GM12878 (cell line): ENCODE measurements at regions not wholly inside any gene's neighbourhood (a gene's known extent, or its start where the extent isn't known, plus 50 kb on each side); places are given as distances from the start of the nearest gene placed in this dataset.

Source experiments
- ATAC-seq: fragments of 200-7000 bp; cut with Tn5 transposase; 3 replicates; pipeline ENCODE4 v1.9.1; 2020; ENCODE audit warnings: mild to moderate bottlenecking, moderate library complexity
- BruUV-seq: library from RNA; stranded (reverse); fragments of 400-500 nt; replicated peaks from 2 replicates; lab custom pipeline; 2021; lab: Mats Ljungman, UMichigan
- CTCF ChIA-PET: fragments of 300-600 bp; sonication (Branson Sonifier 250); formaldehyde crosslinking; extraction: SDS; loops from one replicate; lab custom pipeline; 2021; ENCODE audit warnings: inconsistent platforms; lab: Yijun Ruan, JAX
- POLR2A ChIA-PET: fragments of 350-600 bp; formaldehyde crosslinking; extraction: SDS; loops from one replicate; lab custom pipeline; 2021; ENCODE audit warnings: inconsistent platforms; lab: Charles Lee
- RAD21 ChIA-PET: fragments of 300-600 bp; sonication (Branson Sonifier 250); formaldehyde crosslinking; loops from one replicate; lab custom pipeline; 2023; ENCODE audit warnings: antibody characterized with exemption; ENCODE audit not compliant: unreplicated experiment; lab: Charles Lee
- SMC1A ChIA-PET: fragments of 300-600 bp; sonication (Branson Sonifier 250); formaldehyde crosslinking; loops from one replicate; lab custom pipeline; 2023; ENCODE audit not compliant: unreplicated experiment, uncharacterized antibody; lab: Charles Lee
- DNase-seq: peaks from one replicate; pipeline ENCODE4 v3.0.0-alpha.2; 2011; ENCODE audit warnings: low read depth, low spot score
- FAIRE-seq: peaks from 3 replicates; lab custom pipeline; 2011; peaks lifted over from hg19 to GRCh38; lab: Jason Lieb, UNC
- H2AFZ ChIP-seq: 2 replicates; pipeline ENCODE4 v1.6.0; 2011; ENCODE audit warnings: low read depth, low read length, control low read depth; ENCODE audit not compliant: control insufficient read depth
- H3K27ac ChIP-seq: 2 replicates; pipeline ENCODE4 v1.5.1; 2011; ENCODE audit warnings: control low read depth; ENCODE audit not compliant: control insufficient read depth, insufficient read depth
- H3K27me3 ChIP-seq, 2 experiments: replicated peaks in 1 of 2; 2 replicates each; pipeline versions ENCODE4 v1.6.0 to v1.6.1; 2011; ENCODE audit warnings: low read length in 1 of 2; ENCODE audit not compliant: control insufficient read depth in 2 of 2, insufficient read depth in 2 of 2
- H3K36me3 ChIP-seq, 2 experiments: 2 replicates each; pipeline ENCODE4 v1.5.1; 2011; ENCODE audit warnings: low read length in 1 of 2; ENCODE audit not compliant: control insufficient read depth in 2 of 2, insufficient read depth in 2 of 2
- H3K4me1 ChIP-seq: 2 replicates; pipeline ENCODE4 v1.6.1; 2011; ENCODE audit warnings: mild to moderate bottlenecking, low read length, moderate library complexity, mixed read lengths; ENCODE audit not compliant: control insufficient read depth, insufficient read depth
- H3K4me2 ChIP-seq: 2 replicates; pipeline ENCODE4 v1.6.0; 2011; ENCODE audit warnings: control low read depth; ENCODE audit not compliant: control insufficient read depth, insufficient read depth
- H3K4me3 ChIP-seq: fragments of 200-600 bp; sonication (generic); 2 replicates; pipeline ENCODE4 v1.5.1; 2016
- H3K79me2 ChIP-seq: 2 replicates; pipeline ENCODE4 v1.6.0; 2011; ENCODE audit warnings: low read length; ENCODE audit not compliant: control insufficient read depth, insufficient read depth
- H3K9ac ChIP-seq: 2 replicates; pipeline ENCODE4 v1.8.0; 2011; ENCODE audit warnings: low read length, control low read depth, mixed read lengths; ENCODE audit not compliant: control insufficient read depth, insufficient read depth
- H3K9me3 ChIP-seq: replicated peaks from 3 replicates; pipeline ENCODE4 v1.5.1; 2011; ENCODE audit warnings: mild to moderate bottlenecking, low read length; ENCODE audit not compliant: control insufficient read depth, insufficient read depth
- H4K20me1 ChIP-seq: 2 replicates; pipeline ENCODE4 v1.6.0; 2011; ENCODE audit not compliant: control insufficient read depth, insufficient read depth
- ATF7 ChIP-seq: fragments of 450-650 bp; IDR thresholded peaks from 2 replicates; pipeline ENCODE4 v1.6.1; 2016; ENCODE audit warnings: low read depth, mild to moderate bottlenecking
- BCL11A ChIP-seq: IDR thresholded peaks from 2 replicates; pipeline ENCODE4 v1.6.1; 2011; ENCODE audit warnings: low read depth, low read length
- BCL3 ChIP-seq: IDR thresholded peaks from 2 replicates; pipeline ENCODE4 v1.6.1; 2011; ENCODE audit warnings: borderline replicate concordance, low read depth, mild to moderate bottlenecking, moderate library complexity, low read length; ENCODE audit not compliant: insufficient read depth, poor library complexity, severe bottlenecking
- CBX5 ChIP-seq: sonication (generic); IDR thresholded peaks from 2 replicates; pipeline ENCODE4 v1.6.1; 2016; ENCODE audit warnings: low read depth, moderate library complexity, mild to moderate bottlenecking, inconsistent platforms
- CHD1 ChIP-seq: IDR thresholded peaks from 2 replicates; pipeline ENCODE4 v1.6.1; 2012; ENCODE audit warnings: low read depth, low read length, improper control_type of control experiment
- ESRRA ChIP-seq: IDR thresholded peaks from 2 replicates; pipeline ENCODE4 v1.6.1; 2012; ENCODE audit warnings: mild to moderate bottlenecking, low read length, improper control_type of control experiment
- EZH2 ChIP-seq: IDR thresholded peaks from 2 replicates; pipeline ENCODE4 v1.6.1; 2012; ENCODE audit warnings: low read depth, mild to moderate bottlenecking, control low read depth, inconsistent platforms, low read length, borderline replicate concordance; ENCODE audit not compliant: control insufficient read depth
- FOXK2 ChIP-seq: fragments of 450-650 bp; IDR thresholded peaks from 2 replicates; pipeline ENCODE4 v1.6.1; 2017; ENCODE audit warnings: mild to moderate bottlenecking, moderate library complexity
- JUNB ChIP-seq: IDR thresholded peaks from 2 replicates; pipeline ENCODE4 v1.6.1; 2016; ENCODE audit warnings: antibody characterized with exemption, mild to moderate bottlenecking
- KAT2A ChIP-seq: conservative IDR thresholded peaks from 2 replicates; pipeline ENCODE4 v1.6.1; 2011; ENCODE audit warnings: low read depth, low read length; ENCODE audit not compliant: control insufficient read depth
- MTA2 ChIP-seq: fragments of 450-650 bp; IDR thresholded peaks from 2 replicates; pipeline ENCODE4 v1.6.1; 2016; ENCODE audit warnings: low read depth, mild to moderate bottlenecking, moderate library complexity
- MXI1 ChIP-seq: fragments of 150-350 bp; IDR thresholded peaks from 2 replicates; pipeline ENCODE4 v1.6.1; 2011; ENCODE audit warnings: low read depth, mild to moderate bottlenecking, inconsistent platforms, low read length, improper control_type of control experiment
- NFXL1 ChIP-seq: fragments of 450-650 bp; IDR thresholded peaks from 2 replicates; pipeline ENCODE4 v1.6.1; 2017; ENCODE audit warnings: antibody characterized with exemption, mild to moderate bottlenecking, borderline replicate concordance
- NR2C2 ChIP-seq: IDR thresholded peaks from 2 replicates; pipeline ENCODE4 v1.6.1; 2011; ENCODE audit warnings: borderline replicate concordance, low read depth; ENCODE audit not compliant: control insufficient read depth, insufficient read length
- RBBP5 ChIP-seq: fragments of 200-600 bp; sonication (generic); conservative IDR thresholded peaks from 2 replicates; pipeline ENCODE4 v1.6.1; 2016
- SMAD1 ChIP-seq: fragments of 450-650 bp; IDR thresholded peaks from 2 replicates; pipeline ENCODE4 v1.6.1; 2018; ENCODE audit warnings: mild to moderate bottlenecking, low read depth; ENCODE audit not compliant: partially characterized antibody
- ZNF207 ChIP-seq: fragments of 450-650 bp; IDR thresholded peaks from 2 replicates; pipeline ENCODE4 v1.6.1; 2014; ENCODE audit warnings: antibody characterized with exemption, mild to moderate bottlenecking, borderline replicate concordance
- ZNF592 ChIP-seq: fragments of 450-650 bp; IDR thresholded peaks from 2 replicates; pipeline ENCODE4 v1.6.1; 2017; ENCODE audit warnings: mild to moderate bottlenecking, moderate library complexity
- WGBS: methylation state at CpG from one replicate; pipeline ENCODE4 v1.1.6; 2016; ENCODE audit warnings: low lambda C conversion rate; ENCODE audit not compliant: insufficient replicate concordance, insufficient coverage; ENCODE audit errors: missing lambda C conversion rate; 5-methylcytosine and 5-hydroxymethylcytosine counted together
- in situ Hi-C: fragments of 300-500 bp; cut with MboI; formaldehyde crosslinking; loops from 9 replicates; pipeline ENCODE4 v1.14.3; 2018; ENCODE audit warnings: mixed read lengths
- intact Hi-C: fragments of 100-400 bp; cut with micrococcal nuclease; formaldehyde crosslinking; loops from one replicate; pipeline ENCODE4 v1.14.2; 2022; ENCODE audit not compliant: unreplicated experiment

- ATAC-seq: no peak
- 34% methylated on average over 2 of the region's 2 CpGs for WGBS
- in situ Hi-C loops (no loop called here), intact Hi-C loops (no loop called here)
- H3K4me2 ChIP-seq: no peak overlapping the region
- no peak overlapping the region for H3K9ac ChIP-seq
- H2AFZ ChIP-seq: no peak overlapping the region
- H3K36me3 ChIP-seq: no peaks in the 10 kb centered on the region
- POLR2A ChIA-PET: no interaction called here
- TF ChIP-seq EZH2 (no peak), KAT2A (no peak), RBBP5 (no peak), NFXL1 (no peak), ESRRA (no peak), BCL3 (no peak), SMAD1 (no peak), ZNF207 (no peak), ZNF592 (no peak), CHD1 (no peak), MXI1 (no peak), FOXK2 (no peak), MTA2 (no peak), NR2C2 (no peak), ATF7 (no peak), BCL11A (no peak), JUNB (no peak), CBX5 (no peak)
- no peak overlapping the region for H3K4me3 ChIP-seq
- FAIRE-seq: no peak
- no peaks in the 10 kb centered on the region for H3K27me3 ChIP-seq
- RAD21 ChIA-PET: no interaction called here
- SMC1A ChIA-PET: interaction anchor here (1.7 kb wide), 1 partner anchor 9 kb away, joined by 3 read pairs; no protein-coding TSS in a partner anchor
- peaks cover 4% of the 10 kb centered on the region; the same call in 2 of the 3 replicates for H3K9me3 ChIP-seq
- H3K4me1 ChIP-seq: no peaks in the 10 kb centered on the region
- H3K79me2 ChIP-seq: no peaks in the 10 kb centered on the region
- H4K20me1 ChIP-seq: no peaks in the 10 kb centered on the region
- no TSS peak for BruUV-seq
- H3K27ac ChIP-seq: no peak overlapping the region
- no peak for DNase-seq
- CTCF ChIA-PET: no interaction called here
These were observed 127.1 kb downstream of the CYSLTR2 start for GRCh38 chr13:48780713-48781341.
